ENCODE measurements at regions not wholly inside any gene's neighbourhood (a gene's known extent, or its start where the extent isn't known, plus 50 kb on each side); places are given as distances from the start of the nearest gene placed in this dataset.
"Not testable (repeated sequence)": the region's sequence is repeated elsewhere in the genome, so short reads cannot be mapped to it uniquely, and the experiment has no call there.

- DNase-seq: no peak
Observed at GRCh38 chr15:79156704-79157375, 66.3 kb upstream of the RASGRF1 start.

- DNase-seq: no peak
Observed at GRCh38 chr15:79154483-79155135, 64.0 kb upstream of the RASGRF1 start.

GRCh38 chr15:79144290-79144689, 53.7 kb upstream of the RASGRF1 start:
- not testable (repeated sequence) for DNase-seq

GRCh38 chr15:79140846-79141570, 50.4 kb upstream of the RASGRF1 start:
- no peak for DNase-seq

Data from activated effector memory CD4-positive, alpha-beta T cell treated with anti-CD3 and anti-CD28 coated beads, Interleukin-2, amount 50 U/mL, for 16 hours (primary cell).